ENCODE measurements at regions not wholly inside any gene's neighbourhood (a gene's known extent, or its start where the extent isn't known, plus 50 kb on each side); places are given as distances from the start of the nearest gene placed in this dataset.

DNA sequence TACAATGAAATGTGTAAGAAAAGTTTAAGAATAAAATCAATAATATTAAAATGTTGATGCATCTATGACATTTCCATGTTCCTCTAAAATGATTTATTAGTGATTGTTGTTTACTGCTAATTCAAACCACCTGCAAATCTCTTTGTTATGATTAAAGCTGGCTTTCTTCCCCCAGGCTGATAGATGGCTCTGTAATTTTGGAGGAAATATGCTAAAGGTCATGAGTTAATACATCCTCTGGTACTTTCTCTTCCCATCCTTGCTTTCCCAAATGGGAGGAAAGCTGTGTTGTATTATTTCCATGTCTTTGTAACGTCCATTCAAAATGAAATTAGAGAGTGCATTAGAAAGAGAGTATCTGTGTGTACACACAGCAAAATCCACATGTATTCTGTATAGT lies 139.5 kb upstream of the TMCO5A start:
- DNase-seq, result no peak

DNA sequence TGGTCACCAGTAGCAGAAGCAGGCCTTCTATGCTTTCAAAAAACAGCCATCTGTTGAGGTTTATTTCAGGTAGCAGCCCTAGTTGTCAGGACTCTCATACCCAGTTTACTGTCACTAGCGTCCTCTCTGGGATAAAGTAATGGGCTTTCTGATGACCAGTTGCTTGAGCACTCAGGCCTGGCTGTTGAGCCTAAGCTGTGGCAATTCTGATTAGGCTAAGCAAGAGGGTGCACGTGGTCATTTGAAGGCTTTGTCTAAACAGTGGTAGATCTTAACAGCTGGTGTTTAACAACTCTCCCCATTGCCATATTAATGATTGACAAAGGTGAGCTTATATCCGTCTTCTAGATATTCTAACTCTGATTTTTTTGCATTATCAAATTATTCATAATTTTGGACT lies 132.9 kb upstream of the TMCO5A start:
- no peak for DNase-seq

DNA sequence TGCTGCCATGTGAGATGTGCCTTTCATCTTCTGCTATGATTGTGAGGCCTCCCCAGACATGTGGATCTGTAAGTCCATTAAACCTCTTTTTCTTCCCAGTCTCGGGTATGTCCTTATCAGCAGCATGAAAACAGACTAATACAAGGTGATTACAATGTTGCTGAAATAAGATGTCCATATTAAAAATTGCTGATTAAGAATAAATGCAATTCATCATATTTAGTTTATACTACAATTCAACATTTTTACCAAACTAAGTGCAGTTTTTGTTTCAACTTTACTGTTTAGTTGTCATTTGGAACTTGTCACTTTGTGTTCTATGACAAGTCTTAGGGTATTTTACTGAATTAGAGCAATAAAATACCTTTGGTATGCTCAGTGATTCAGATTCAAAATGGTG lies 127.6 kb upstream of the TMCO5A start:
- no peak for DNase-seq

DNA sequence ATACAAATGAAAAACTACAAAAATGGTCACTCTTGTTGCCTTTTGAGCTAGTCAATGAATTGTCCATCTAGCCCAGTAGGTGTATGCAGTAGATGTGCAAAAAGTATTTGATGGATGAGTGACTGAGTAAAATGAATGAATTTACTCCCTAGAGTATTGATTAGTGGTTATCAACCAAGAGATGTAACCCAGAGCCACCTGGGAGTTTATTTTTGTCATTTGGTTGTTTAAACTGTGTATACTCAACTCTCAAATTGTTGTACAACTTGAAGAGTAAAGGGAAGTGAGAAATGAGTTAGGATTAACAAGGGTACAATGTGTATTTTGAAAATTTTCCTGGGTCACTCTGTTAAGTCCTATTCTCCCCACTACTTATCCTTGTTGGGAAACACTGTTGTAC lies 124.1 kb upstream of the TMCO5A start:
- no peak for DNase-seq

DNA sequence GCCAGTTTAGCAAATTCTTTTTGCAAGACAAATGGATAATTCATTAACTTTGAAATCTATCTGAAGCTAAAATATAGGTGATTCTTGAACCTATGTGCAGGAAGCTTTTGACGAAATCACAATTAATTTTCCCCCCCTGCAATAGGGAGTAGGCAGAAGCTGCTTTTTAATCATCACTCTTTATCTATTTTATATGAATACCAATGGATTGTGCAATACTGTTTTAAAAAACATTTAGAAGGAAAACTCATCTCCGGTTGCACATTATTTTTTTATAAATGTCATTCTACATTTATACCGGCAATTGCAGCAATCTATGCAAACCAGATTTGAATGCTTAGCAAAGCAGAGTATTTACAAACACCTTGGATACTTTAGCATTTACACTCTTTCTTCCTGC lies 121.1 kb upstream of the TMCO5A start:
- DNase-seq, result no peak

DNA sequence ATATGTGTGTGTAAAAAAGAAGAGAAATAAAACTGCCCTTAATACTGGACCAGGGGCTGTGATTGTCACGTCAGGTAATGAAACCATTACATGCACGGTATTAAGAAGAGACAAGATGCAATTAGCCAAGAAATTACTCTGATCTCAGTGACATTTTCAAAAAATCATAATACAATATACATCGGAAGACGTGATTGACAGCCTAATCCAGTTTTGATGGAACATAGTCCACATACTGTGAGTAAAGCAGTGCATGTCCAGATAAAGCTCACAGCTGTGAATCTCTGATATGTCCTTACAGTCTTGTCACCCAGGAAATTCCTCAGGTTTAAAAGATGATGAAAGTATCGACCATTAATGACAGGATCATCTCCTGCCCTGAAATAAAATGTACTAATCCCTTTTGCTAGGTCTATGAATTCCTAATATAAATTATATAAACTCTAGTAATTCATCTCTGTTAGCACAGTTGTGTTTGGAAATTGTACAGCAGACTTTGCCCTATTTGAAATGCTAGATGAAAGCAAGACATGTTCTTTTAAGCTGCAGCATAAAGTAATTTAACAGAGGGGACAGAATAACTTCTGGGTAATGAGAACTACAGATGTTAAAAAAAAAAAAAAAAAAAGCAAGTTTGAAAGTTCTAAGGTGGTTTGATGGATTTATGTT lies 119.5 kb upstream of the TMCO5A start:
- DNase-seq, result no peak

DNA sequence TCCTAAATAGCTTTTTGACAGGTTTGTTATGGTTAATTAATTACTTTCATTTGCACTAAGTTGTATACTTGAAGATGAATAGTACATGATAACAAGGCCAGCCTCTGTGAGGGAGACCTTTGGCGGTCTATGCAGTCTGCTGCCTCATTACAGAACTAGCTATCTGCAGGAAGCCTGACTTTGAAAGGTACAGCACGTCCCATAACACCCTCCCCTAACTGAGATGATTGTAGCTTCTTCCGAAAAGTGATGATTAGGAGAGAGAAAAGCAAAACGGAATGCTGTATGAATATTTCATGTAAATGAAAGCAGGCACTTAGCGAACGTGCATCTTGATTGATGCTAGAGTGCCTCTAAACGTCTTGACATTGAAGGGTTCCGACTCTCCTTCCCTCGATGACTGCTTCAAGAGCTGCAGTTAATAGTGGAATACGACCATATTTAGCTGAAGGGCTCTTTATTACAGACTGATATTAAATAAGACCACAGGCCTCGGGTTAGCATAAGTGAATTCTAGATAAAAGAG lies 116.2 kb upstream of the TMCO5A start:
- no peak for DNase-seq

DNA sequence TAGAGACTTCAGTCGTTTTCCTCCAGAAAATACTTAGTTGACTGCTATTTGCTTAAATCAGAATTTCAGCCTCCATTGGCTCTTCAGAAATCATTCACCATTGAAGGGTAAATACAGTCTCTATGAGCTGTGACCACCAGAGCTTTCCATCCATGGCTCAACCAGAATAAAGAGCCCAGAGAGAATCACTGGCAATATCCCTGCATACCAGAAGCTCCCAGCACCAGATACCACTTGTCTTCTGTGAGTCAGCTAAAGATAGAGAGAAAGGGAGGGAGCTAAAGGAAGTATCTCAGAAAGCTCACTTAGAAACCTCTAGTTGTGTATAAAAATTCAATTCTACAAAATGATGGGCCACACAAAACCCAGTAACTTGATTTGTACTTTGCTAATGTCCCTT lies 115.2 kb upstream of the TMCO5A start:
- DNase-seq, result no peak

DNA sequence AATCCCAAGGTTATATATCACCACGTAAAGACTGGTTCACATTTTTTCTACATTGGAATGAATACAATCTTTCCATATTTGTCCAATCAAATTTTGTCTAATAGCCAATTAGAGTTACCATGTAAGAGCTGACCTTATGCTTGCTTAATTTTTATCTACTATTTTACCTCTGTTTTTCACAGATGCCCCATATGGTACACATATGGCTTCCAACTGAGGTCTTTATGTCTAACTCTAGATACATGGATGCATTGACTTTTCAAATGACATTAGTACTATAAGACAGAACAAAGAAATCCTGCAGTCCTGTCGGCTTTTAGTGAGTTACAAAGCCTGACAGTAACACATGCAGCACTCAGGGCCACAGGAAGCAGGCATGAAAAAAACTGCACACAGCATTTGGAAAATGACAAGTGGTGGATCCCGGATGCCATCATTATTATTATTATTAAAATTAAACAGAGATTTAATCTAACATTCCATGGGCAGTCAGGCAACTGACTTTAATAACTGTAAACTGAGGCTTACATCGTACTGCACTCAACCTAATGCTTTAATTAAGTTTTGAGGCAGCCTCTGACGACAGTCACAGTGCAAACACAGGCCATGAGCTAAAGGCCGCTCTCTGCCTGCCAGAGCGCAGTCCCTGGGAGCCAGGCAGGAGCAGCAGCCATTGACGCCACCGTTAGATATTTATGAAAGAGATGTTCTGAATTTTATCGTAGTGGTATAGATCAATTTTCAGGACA lies 113.9 kb upstream of the TMCO5A start:
- no peak for DNase-seq

DNA sequence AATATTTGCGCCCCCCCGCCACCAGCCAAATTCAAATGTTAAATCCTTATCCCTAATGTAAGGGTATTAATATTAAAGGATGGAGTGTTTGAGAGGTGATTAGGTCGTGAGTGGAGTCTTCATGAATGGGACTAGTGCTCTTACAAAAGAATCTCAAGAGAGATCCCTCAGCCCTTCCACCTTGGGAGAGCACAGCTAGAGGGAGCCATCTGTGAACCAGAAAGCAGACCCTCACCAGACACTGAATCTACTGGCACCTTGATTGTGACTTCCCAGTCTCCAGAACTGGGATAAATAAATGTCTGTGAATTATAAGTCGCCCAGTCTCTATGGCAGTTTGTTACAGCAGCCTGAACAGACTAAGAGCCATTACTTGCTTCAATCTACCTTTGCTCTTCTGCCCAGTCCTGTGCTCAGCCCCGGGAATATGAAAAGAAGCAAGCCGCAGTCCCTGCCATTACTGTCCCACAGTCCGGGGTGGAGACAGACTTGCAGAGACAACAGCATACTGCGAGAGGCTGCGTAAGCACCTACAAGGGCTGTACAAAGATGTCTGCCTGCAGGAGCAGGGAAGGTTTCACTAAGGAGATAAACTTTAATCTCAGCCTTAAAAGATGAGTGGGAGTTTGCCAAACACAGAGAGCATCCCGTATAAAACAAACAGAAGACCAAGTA lies 110.7 kb upstream of the TMCO5A start:
- no peak for DNase-seq

DNA sequence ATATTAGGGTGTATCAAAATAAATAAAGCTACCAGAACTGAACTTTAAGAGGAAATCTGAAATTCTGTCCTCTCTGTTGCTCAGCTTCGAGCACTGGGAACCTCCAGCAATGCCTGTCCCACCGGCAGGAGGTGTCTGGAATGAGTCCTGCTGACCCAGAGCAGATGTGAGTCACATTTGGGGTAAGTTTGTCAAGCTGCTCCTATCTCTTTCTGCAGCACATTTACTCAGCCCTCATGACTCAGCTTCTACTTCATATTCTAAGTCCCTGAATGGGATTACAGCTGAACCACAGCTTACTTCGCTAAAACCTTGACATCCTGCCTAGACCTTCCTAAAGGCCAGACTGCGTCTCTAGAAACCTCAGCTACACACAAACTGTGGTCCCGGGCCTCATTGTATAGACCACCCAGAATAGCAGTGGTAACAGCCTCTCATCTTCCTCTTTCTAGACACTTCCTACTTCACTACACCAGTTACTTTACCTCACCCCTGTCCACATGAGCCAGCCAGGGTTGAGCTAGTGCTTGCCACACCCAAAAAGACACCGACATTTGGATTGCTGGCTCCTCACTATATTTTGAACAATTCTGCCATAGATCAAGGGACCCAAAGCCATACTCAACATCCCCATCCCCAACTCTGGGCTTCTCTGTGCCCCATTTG lies 109.6 kb upstream of the TMCO5A start:
- peak; percentile 17 for DNase-seq

DNA sequence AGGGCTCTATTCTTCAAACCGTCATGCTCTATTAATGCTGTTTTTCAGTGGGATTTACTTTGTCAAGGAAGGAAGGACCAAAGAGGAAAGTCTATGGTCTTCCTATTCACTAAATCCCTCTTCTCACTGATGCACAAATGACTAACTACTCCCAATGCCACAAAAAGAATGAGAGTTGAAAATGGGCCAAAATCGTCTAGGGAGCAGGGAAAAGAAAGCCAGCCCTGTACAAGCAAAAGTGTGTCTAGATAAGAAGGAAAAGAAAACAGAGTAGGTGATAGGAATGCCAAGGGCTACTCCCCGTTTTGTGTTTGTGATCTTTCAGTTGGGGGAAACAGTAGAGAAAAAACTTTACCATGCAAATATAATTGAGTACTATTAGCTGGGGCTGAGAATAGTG lies 97.2 kb upstream of the TMCO5A start:
- DNase-seq, result no peak

DNA sequence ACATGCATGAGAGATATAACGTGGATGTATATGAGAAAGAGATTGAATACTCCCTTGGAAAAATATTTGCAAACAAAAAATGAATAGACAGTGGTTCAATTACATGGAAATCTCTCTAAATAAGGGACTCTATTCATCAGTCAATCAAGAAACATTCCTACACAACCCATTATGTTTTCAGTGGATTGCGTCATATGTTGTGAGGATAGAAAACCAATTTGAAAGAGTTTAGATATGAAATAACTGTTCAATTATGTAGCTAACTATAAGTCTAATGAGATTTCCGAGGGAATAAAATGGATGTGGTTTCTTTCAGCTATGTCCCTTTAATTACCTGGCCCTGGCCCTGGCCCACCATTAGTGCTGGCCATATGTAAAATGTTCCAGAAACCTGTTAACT lies 86.7 kb upstream of the TMCO5A start:
- DNase-seq, result no peak

DNA sequence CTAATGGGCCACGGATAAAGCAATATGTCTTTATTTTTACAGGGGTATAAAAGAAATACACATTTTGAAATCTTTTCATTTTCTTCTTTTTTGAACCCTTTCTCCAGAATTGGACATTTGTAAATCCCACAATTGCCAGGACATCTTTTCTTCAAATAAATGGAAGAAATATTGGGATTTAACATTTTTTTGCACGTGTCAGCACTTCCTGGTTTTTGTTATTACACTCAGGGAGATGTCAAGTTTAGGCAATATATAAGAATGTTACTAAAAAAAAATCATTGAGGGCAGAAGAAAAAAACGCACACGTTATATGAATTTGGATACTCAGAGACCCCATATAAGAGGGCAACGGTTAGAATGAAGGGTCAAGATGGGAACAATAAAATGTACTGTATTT lies 78.3 kb upstream of the TMCO5A start:
- no peak for DNase-seq

DNA sequence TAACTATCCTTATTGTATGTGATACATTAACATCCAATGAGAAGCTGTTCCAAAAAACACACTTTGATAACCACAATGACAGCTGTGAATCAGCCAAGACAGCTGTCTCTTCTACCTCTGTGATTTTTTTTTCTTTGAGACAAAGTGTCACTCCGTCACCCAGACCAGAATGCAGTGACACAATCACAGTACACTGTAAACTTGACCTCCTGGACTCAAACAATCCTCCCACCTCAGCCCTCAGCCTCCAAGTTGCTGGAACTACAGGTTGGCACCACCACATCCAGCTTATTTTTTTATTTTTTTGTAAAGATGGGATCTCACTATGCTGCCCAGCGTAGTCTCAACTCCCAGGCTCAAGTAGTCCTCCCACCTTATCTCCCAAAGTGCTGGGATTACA lies 73.5 kb upstream of the TMCO5A start:
- DNase-seq, result no peak

DNA sequence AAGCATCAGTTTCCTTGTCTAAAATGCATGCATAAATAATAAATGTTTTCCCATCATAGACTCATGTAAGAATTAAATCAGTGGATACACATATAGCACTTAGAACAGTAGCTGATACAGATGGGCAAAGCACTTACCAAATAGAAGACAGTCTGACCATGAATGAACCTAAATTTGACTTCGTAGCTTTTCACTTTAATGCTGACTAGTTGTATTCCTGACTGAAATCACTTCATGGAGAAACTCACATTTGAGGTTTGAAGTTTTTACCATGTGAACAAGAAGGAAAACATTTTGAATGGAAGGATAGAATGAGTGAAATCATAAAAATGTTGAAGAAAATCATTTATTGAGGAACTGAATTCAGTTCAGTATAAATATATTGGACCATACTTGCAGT lies 68.8 kb upstream of the TMCO5A start:
- DNase-seq, result no peak

DNA sequence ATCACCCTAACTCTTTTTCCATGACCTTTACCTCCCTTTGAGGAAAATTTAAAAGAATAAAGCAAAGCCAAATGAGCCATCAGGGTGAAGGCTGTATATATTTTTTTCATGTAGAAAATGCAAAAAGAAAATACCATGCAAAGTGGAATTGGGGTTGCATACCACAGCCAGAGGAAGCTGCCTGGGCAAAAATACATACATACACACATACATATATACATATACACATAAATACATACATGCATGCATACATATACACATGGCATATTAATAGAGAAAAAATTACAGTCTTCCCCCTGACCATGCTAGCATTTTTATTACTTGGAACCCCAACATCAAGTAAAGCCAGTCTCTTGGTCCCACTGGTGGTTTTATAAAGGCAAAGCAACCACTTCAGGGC lies 63.7 kb upstream of the TMCO5A start:
- no peak for DNase-seq

DNA sequence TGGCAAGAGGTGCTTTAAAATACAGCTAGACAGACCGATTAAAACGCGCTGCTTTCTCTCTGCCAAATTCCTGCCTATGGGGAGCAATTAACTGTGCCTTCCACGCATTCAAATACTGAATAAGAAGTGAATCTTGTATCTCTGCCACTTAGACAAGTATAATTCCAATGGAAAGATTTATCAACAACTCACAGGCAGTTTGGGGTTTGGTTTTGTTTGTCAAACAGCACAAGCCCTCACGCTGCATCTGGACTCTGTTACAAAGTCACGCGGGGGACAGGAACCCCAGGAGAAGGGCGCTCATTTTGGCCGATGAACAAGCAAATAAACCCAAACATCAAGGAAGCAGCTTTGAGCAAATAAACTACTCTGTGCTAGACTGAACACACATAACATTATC lies 61.8 kb upstream of the TMCO5A start:
- no peak for DNase-seq

DNA sequence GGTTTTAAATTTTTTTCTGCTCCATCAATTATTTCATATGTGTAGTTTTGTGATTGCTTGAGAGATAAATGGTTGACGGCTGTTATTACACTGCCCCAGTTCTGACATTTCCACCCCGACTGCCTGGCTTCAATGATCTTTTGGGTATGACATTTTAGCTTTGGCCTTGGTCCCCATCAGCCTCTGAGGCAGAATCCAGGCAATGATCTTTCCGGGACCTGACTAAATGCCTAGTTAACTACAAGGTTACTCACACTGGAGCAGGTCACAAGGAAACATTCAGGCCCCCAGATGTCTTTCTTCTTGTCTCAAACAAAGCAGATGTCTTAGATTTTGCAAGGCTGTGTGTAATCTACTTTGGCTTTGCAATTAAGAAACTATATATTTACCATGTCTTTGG lies 61.1 kb upstream of the TMCO5A start:
- no peak for DNase-seq

DNA sequence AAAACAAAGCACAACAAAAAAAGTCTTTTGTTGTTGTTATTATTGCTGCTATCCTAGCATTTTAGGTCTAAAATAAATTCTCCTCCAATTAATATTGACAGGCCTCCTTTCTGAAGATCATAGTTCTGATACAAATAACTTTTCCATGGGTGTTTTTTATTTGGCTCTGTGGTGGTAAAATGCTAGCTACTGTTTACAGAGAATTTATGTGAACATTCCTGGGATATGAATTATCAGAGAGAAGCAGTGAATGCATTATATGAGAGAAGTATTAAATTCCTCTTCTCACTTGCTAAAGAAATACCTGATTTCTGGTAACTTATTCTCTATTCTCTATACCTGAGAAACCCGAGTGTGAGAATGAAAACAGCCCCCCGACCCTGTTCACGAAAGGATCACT lies 57.5 kb upstream of the TMCO5A start:
- no peak for DNase-seq

DNA sequence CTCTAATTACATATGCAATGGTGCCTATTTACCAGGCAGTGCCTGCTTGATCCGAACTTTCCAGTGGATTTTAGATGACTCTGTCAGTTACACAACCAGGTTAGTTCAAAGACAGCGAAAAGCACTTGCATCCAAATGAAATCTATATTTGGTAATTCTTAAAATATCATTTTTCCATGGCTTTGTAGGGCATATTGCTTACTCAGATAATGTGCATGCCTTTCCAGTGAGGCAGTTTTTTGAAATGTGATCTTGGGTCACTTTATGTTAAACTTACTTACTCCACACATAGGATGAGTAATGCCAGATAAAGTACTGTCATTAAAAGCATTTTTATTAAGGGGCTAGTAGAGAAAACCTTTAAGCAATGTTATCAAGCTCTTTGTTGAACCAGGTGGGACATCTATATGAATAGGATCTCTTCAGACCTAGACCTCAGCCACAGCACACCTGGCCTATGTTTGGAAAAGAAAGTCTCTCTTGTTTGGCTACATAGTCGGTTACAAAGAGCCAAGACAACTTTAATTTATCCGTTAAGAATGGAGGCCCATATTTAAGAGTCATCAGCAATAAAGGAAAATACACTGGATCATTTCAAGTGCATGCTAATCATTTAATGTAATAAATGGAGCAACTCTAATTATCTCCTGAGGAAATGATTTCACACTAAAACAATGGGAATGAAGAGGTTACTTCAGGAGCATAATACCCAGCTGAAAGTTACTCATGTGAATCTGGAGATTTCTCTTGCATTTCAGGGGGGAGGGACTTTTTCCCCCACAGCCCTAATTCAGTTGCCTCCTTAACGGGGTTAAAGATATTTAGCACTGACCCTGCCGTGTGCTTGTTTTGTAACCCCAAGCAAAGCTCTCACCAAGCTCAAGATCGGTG lies 56.3 kb upstream of the TMCO5A start:
- no peak for DNase-seq

DNA sequence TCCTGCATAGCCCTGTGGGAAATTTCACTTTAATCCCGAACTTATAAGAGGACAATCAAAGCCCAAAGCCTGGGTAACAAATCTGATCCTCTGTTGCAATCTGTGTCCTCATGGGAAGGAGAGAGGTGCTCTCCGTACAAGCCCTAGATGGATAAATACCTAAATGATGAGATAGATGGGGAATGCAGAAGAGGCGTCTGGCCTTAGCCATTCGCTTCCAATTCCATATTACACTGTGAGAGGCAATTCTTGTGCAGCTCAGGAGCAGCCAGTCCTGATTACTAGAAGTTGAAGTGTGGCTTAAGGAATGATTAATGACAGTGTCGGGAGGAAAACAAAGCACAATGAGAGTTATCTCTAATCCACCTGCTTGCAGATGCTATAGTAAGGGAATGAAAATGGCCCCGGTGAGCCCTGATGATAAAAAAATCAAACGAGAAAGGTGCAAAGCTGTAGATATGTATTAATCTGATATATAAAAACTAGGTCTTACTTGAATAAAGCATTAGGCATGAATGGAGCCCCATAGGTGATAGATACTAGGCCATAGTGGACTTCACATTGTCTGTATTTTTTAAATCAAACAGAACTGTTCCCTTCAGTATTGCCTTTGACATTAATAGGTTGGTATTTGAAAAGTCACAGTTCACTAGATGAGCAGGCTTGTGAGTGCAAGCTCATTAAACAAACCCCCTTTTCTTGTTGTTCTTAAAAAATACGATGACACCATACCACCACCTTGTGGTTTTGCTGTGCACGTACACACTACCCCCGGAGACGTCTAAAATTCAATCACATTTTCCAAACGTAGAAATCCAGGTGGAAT lies 54.2 kb upstream of the TMCO5A start:
- peak; percentile 9 for DNase-seq
